ENCODE measurements at regions not wholly inside any gene's neighbourhood (a gene's known extent, or its start where the extent isn't known, plus 50 kb on each side); places are given as distances from the start of the nearest gene placed in this dataset.

GRCh38 chr20:58091810-58092209, 136.6 kb downstream of the ANKRD60 start:
- DNase-seq (ENCODE audit: low read depth, low spot score): no peak

GRCh38 chr20:58090161-58090560, 138.3 kb downstream of the ANKRD60 start:
- DNase-seq (ENCODE audit: low read depth, low spot score): no peak

GRCh38 chr20:58088625-58089024, 139.8 kb downstream of the ANKRD60 start:
- no peak for DNase-seq (ENCODE audit: low read depth, low spot score)

- DNase-seq (ENCODE audit: low read depth, low spot score): no peak
These were observed 140.3 kb downstream of the ANKRD60 start for GRCh38 chr20:58088105-58088504.

GRCh38 chr20:58087562-58087858, 140.9 kb downstream of the ANKRD60 start:
- DNase-seq (ENCODE audit: low read depth, low spot score): no peak

- no peak for DNase-seq (ENCODE audit: low read depth, low spot score)
These were observed 141.5 kb downstream of the ANKRD60 start for GRCh38 chr20:58086763-58087561.

- DNase-seq (ENCODE audit: low read depth, low spot score): no peak
These were observed 143.5 kb downstream of the ANKRD60 start for GRCh38 chr20:58084966-58085365.

- DNase-seq (ENCODE audit: low read depth, low spot score): no peak
These were observed 143.9 kb downstream of the ANKRD60 start for GRCh38 chr20:58084566-58084965.

GRCh38 chr20:58081846-58082245, 146.6 kb downstream of the ANKRD60 start:
- DNase-seq (ENCODE audit: low read depth, low spot score): no peak

GRCh38 chr20:58078741-58079522, 149.5 kb downstream of the ANKRD60 start:
- DNase-seq (ENCODE audit: low read depth, low spot score): no peak

GRCh38 chr20:58077282-58077681, 151.2 kb downstream of the ANKRD60 start:
- no peak for DNase-seq (ENCODE audit: low read depth, low spot score)

GRCh38 chr20:58076405-58076804, 152.0 kb downstream of the ANKRD60 start:
- DNase-seq (ENCODE audit: low read depth, low spot score): no peak

- no peak for DNase-seq (ENCODE audit: low read depth, low spot score)
These were observed 152.7 kb downstream of the ANKRD60 start for GRCh38 chr20:58075586-58076345.

- DNase-seq (ENCODE audit: low read depth, low spot score): no peak
These were observed 154.3 kb downstream of the ANKRD60 start for GRCh38 chr20:58073945-58074856.

GRCh38 chr20:58072695-58073671, 155.5 kb downstream of the ANKRD60 start:
- DNase-seq (ENCODE audit: low read depth, low spot score): no peak

GRCh38 chr20:58071991-58072390, 156.5 kb downstream of the ANKRD60 start:
- no peak for DNase-seq (ENCODE audit: low read depth, low spot score)

GRCh38 chr20:58071298-58071697, 157.2 kb downstream of the ANKRD60 start:
- no peak for DNase-seq (ENCODE audit: low read depth, low spot score)

GRCh38 chr20:58070664-58071196, 157.7 kb downstream of the ANKRD60 start:
- DNase-seq (ENCODE audit: low read depth, low spot score): no peak

- no peak for DNase-seq (ENCODE audit: low read depth, low spot score)
These were observed 158.4 kb downstream of the ANKRD60 start for GRCh38 chr20:58069796-58070663.
